Activated CD4-positive, alpha-beta T cell treated with anti-CD3 and anti-CD28 coated beads, Interleukin-2, amount 50 U/mL, for 48 hours (primary cell): ENCODE measurements at regions not wholly inside any gene's neighbourhood (a gene's known extent, or its start where the extent isn't known, plus 50 kb on each side); places are given as distances from the start of the nearest gene placed in this dataset.

Experiments used
- DNase-seq, 2 experiments: peaks; one replicate each; pipeline ENCODE4 v3.0.0-alpha.2; 2020

DNA sequence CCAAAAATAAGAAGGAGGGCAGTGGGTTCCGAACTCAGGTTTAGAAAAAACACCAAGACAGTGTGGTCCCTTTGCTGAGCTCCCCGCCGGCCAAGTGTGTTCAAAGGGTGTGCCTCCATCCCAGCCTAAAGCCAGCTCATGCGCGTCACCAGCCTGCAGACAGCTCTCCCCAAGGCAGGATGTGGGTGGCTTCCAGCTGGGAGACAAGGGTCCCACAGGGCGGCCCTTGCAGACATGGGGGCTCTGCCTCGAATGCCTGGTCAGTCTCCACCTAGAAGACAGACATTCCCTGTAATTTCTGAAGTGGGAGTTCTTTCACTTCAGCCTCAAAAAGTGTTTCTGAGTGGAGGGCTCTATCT lies 135.8 kb upstream of the GPC1 start:
- DNase-seq: no peak

DNA sequence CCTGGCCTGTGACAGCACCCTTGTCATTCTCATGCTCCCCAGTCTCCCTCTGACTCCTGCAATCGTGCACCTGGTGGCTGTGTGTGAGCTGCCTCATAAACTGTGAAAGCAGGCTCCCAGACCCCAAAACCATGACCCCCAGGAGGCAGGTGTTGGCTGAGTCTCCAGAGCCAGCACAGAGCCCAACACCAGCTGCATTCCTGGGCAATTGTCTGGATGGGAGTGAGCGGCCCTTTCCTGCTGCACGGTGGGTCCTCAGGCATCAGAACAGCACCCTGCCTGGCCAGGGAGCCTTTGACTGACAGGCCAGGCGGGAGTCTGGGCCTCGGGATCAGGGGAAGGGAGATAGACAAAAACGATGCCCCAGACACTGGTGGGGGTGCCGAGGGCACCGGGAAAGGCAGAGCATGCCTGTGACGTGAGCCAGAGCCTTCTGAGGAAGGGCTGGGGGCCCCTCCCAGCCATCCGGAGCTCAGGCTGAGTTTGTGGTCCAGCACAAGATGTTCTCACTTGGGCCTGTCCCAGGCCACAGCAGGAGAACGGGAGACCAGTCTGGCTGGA lies 135.1 kb upstream of the GPC1 start:
- DNase-seq: no peak

GRCh38 chr2:240300840-240301239 lies 134.6 kb upstream of the GPC1 start:
- no peak for DNase-seq

DNA sequence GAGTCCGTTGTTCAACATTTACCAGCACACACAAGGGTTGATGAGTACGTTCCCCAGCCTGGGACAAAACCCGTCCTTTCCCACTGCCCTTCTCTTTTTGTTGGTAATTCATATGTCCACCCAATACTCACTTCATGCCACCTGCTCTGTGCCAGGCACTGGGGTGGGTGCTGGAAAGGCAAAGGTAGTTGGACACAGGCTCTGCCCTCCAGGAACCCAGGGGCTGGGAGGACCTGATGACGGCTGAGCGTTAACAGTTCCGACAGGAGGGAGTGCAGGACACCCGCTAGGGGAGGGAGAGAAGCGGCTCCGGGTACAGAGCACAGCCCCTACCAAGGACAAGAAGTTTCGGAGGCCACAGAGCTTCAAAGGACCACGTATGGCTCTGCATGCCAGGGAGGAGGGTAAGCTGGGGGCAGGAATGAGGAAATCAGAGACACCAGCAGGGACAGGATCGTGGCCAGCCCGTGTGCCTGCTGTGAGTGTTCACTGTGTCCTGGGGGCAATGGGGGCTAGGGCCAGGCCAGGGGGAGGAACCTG lies 134.1 kb upstream of the GPC1 start:
- DNase-seq: no peak

DNA sequence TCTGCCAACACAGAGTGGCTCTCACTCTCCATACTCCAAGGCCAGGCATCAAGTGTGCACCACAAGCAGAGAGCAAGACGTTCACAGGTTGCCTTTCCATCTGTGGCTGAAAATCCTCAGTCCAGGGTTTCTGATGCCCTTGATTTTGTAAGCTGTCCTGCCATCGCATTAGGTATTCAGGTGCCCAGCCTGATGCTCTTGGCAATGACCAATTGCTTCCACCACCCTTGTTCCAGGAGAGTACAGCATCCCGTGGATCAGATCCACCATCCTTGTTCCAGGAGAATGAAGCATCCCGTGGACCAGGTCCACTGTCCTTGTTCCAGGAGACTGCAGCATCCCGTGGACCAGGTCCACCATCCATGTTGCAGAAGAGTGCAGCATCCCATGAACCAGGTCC lies 133.4 kb upstream of the GPC1 start:
- DNase-seq: no peak

GRCh38 chr2:240302933-240303595 lies 132.4 kb upstream of the GPC1 start:
- no peak for DNase-seq

- DNase-seq: no peak
These were observed 131.3 kb upstream of the GPC1 start for GRCh38 chr2:240303896-240304745.

GRCh38 chr2:240304746-240305161 lies 130.7 kb upstream of the GPC1 start:
- no peak for DNase-seq

- DNase-seq: no peak
These were observed 130.0 kb upstream of the GPC1 start for GRCh38 chr2:240305369-240305962.

- DNase-seq: no peak
These were observed 129.3 kb upstream of the GPC1 start for GRCh38 chr2:240306185-240306584.

DNA sequence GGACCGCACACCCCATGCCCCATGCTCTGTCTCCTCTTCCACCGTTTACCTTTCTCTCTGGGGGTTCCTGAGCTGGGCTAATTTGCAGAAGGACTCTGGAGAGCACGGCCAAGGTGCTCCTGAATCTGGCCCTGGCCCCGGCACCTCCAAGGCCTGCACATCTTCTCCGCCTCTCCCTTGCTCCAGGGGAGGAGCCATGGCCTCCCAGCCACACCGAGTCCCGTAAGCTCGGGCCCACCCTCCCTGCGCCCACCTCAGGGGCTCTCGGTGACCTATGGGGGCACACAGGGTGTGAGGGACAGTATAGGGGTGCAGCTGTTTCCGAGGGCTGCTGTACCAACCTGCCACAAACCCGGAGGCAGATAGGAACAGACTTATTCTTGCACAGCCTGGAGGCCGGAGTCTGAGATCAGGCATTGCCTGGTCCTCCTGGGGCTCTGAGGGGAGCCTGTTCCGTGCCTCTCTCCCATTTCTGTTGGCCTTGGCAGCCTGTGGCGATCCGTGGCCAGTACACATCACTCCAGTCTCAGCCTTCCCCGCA lies 127.3 kb upstream of the GPC1 start:
- DNase-seq: no peak

DNA sequence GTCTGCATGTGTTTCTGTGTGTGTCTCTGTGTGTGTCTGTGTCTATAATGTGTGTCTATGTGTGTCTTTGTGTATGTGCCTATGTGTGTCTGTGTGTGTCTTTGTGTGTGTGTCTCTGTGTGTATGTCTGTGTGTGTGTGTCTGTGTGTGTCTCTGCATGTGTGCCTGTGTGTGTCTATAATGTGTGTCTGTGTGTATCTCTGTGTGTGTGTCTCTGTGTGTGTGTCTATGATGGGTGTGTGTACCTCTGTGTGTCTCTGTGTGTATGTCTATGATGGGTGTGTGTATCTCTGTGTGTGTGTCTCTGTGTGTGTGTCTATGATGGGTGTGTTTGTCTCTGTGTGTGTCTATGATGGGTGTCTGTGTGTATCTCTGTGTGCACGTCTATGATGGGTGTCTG lies 126.2 kb upstream of the GPC1 start:
- no peak for DNase-seq

DNA sequence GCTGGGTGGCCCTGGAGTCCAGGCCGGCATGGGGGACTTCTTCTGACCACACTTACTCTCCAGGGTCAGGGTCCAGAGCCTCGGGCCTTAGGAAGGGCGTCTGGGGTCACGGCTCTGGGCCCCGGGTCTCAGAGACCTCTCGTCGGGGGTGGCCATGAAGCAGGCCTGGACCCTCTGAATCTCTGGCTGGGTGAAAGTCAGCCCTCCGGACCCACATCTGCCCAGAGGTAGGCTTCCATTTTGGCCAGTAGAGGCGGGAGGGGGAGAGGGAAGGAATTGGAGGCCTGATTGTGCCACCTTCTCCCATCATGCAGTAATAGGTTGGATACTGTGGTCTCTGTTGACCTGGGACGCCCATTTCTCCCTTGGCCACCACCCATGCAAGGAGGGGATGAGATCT lies 125.3 kb upstream of the GPC1 start:
- DNase-seq: no peak

GRCh38 chr2:240310645-240311044 lies 124.8 kb upstream of the GPC1 start:
- no peak for DNase-seq

DNA sequence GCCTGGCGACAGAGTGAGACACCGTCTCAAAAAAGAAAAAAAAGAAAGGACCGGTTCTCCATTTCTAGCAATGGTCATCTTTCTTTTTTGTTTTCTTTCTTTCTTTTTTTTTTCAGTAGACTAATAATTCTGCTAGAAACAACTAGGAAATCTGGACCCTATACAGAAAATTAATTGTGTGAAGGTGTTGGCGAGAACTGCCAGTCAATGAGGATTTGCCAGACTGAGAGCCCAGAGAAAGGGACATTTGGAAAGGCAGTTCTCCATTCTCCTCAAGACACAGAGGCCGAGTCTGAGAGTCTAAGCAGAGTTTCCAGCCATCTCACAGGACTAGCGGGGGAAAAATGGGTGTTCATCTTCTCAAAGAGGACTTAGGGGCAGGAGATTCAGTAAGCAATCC lies 123.6 kb upstream of the GPC1 start:
- no peak for DNase-seq

GRCh38 chr2:240319221-240319854 lies 116.1 kb upstream of the GPC1 start:
- no peak for DNase-seq

DNA sequence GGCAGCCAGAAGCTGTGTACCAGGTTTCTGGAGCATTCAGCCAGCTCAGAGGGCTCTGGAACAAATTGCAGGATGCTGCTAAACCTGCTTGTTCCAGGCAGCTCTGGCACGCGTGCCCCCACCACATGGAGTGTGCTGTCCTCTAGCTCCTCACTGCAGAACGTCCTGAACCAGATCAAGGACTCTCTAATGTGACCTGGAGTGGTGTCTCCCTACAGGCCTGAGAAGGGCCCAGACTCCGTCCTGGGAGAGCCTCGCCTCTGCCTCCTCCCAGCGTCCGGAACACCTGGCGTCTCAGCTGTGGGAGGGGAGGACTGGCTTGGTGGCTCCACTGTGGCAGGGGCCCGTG lies 115.6 kb upstream of the GPC1 start:
- no peak for DNase-seq

DNA sequence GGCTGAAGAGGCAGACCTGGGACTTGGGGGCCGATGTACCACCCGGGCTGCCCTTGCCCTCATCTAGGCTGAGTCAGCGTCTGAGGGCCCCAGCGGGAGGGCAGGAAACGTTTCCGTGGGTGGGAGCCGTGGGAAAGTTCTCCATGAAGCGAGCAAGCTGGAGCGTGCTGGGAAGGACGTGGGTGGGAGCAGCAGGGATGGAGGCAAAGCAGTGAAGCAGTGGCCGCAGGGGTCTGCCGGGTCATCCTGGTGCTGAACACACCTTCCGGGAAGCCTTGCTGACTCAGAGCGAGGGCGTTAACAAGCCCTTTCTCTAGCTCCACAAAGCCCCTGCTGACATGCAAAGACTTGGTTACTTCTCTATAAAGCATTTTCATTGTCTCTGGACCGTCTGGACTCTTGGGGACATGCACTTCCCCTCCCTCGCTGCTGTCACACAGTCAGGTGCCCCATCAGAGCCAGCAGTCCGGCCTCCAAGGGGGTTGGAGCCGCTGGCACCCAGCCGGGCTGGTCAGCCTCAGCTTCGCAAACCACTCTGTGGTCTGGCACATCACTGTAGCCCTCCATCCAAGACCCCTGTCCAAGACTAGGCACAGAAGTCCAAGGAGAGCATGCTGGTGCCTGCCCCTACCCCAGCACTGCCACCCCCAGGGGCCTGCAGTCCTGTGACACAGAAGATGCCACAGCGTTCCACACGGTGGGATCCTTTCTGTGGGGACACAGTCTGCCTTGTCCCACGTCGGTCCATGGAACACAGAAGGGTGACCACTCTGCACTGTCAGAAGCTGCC lies 115.1 kb upstream of the GPC1 start:
- DNase-seq: no peak

GRCh38 chr2:240322231-240322955 lies 113.1 kb upstream of the GPC1 start:
- no peak for DNase-seq

GRCh38 chr2:240322991-240323390 lies 112.5 kb upstream of the GPC1 start:
- no peak for DNase-seq

DNA sequence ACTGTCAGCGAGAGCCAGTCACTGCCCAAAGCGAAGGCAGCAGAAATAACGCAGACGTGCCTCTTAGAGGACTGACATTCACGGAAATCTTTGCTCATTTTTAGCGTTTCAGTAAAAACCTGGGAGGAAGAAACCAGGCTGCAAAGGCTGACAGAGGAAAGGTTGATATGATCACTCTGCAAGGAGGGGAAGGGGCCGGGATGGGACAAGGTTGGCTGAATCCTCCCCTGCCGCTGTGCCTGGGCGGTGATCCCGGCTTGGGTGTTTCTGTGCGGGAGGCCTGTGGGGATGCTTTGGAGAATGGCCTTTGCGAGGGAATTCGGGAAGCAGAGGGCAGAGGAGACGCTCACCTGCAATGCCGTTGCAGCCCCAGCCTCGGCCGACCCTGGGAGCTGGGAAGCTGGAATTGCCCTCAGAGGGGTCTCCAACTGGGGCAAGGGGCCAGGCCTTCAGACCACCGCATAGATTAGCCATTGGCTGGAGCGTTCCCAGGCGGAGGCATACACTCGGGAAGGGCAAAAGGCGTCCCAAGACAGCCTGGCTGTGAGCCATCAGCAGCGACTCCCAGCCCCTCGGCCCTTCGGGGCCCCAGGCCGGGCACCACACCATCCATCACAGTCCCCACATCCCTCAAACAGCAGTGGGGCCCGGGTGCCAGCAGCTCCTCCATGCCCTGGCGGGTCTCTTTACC lies 111.7 kb upstream of the GPC1 start:
- DNase-seq: no peak
